ENCODE measurements at regions not wholly inside any gene's neighbourhood (a gene's known extent, or its start where the extent isn't known, plus 50 kb on each side); places are given as distances from the start of the nearest gene placed in this dataset.
A peak's percentile ranks its signal among the peaks of the same experiment; 100 is the strongest.

DNA sequence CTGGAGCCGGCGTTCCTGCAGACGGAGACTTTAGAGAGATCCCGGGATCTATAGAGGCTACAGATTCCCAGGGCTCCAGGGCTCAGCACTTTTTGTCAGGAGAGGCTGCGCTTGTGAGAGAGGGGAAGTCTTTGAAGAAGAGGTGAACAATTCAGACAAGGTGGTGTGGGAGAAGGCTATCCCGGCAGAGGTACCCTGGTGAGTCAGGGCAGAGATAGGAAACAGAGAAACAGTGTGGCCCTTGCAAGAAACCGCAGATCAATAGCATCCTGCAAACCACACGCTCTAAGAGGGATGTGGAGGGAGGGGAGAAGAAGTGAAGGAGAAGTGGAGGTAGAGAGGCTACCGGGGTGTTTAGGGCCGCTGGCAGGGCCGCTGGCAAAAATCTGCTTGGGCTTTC is 160.5 kb upstream of the APCDD1 start:
- Mint-ChIP-seq H3K4me3 (ENCODE audit: unreplicated experiment) (no peak overlapping the region), H3K4me1 (ENCODE audit: low read depth, unreplicated experiment) (peaks cover 19% of the 10 kb centered on the region), H3K27ac (ENCODE audit: unreplicated experiment) (no peak overlapping the region)

DNA sequence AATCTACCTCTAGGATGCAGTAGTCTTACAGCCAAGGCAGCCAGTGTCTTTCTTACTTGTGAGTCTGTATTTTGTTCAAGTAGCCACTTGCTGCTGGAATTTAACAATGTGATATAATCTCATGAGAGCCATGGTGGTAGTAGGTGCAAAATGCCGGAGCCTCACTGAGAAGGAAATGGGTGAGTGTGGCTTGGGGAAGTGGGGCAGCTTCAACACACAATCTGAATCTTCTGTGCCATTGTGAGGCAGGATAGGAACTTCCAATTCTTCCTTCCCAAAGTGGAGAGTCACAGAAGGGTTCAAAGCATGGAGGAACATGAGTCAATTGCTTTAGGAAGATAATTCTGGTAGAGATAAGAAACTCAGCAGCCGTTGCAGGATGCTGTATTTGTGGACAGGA is 158.7 kb upstream of the APCDD1 start:
- Mint-ChIP-seq H3K4me1 (ENCODE audit: low read depth, unreplicated experiment) (peaks cover 30% of the 10 kb centered on the region), H3K9me3 (ENCODE audit: unreplicated experiment) (peaks cover 15% of the 10 kb centered on the region), H3K27me3 (ENCODE audit: unreplicated experiment) (peaks cover 5% of the 10 kb centered on the region), H3K36me3 (ENCODE audit: unreplicated experiment) (no peaks in the 10 kb centered on the region), H3K4me3 (ENCODE audit: unreplicated experiment) (no peak overlapping the region), H3K27ac (ENCODE audit: unreplicated experiment) (peak overlapping the region; percentile 72)
- no peak for TF ChIP-seq CTCF (IDR thresholded peaks at IDR 0.05; ENCODE audit: partially characterized antibody, unreplicated experiment)
- DNase-seq, result no peak

More for the DNA sequence above, 160.5 kb upstream of the APCDD1 start:
- peaks cover 6% of the 10 kb centered on the region for H3K27me3 Mint-ChIP-seq (ENCODE audit: unreplicated experiment)
- peaks cover 1% of the 10 kb centered on the region for H3K36me3 Mint-ChIP-seq (ENCODE audit: unreplicated experiment)
- TF ChIP-seq CTCF (IDR thresholded peaks at IDR 0.05; ENCODE audit: partially characterized antibody, unreplicated experiment), result no peak
- H3K9me3 Mint-ChIP-seq (ENCODE audit: unreplicated experiment), result peaks cover 10% of the 10 kb centered on the region
- DNase-seq, result no peak

DNA sequence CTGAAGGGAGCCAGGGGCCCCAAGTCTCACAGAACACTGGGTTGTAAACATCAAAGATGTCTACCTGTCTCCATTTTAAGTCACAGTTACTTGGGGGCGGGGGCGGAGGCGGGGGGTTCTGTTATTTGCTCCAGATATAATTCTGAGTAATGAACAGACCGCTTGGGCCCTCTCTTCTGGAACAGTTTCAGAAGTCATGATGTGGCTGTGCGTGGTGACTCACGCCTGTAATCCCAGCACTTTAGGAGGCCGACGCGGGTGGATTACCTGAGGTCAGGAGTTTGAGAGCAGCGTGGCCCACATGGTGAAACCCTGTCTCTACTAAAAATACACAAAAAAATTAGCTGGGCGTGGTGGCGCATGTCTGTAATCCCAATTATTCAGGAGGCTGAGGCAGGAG is 157.9 kb upstream of the APCDD1 start:
- Mint-ChIP-seq H3K4me3 (ENCODE audit: unreplicated experiment) (no peak overlapping the region), H3K27ac (ENCODE audit: unreplicated experiment) (no peak overlapping the region), H3K9me3 (ENCODE audit: unreplicated experiment) (peaks cover 11% of the 10 kb centered on the region), H3K36me3 (ENCODE audit: unreplicated experiment) (no peaks in the 10 kb centered on the region), H3K4me1 (ENCODE audit: low read depth, unreplicated experiment) (peaks cover 31% of the 10 kb centered on the region), H3K27me3 (ENCODE audit: unreplicated experiment) (peaks cover 5% of the 10 kb centered on the region)
- no peak for TF ChIP-seq CTCF (IDR thresholded peaks at IDR 0.05; ENCODE audit: partially characterized antibody, unreplicated experiment)
- no peak for DNase-seq

GRCh38 chr18:10297086-10297485 is 157.3 kb upstream of the APCDD1 start:
- no peak overlapping the region for H3K4me3 Mint-ChIP-seq (ENCODE audit: unreplicated experiment)
- H3K27me3 Mint-ChIP-seq (ENCODE audit: unreplicated experiment), result peaks cover 5% of the 10 kb centered on the region
- no peaks in the 10 kb centered on the region for H3K36me3 Mint-ChIP-seq (ENCODE audit: unreplicated experiment)
- H3K27ac Mint-ChIP-seq (ENCODE audit: unreplicated experiment), result no peak overlapping the region
- peaks cover 35% of the 10 kb centered on the region for H3K4me1 Mint-ChIP-seq (ENCODE audit: low read depth, unreplicated experiment)
- peaks cover 11% of the 10 kb centered on the region for H3K9me3 Mint-ChIP-seq (ENCODE audit: unreplicated experiment)
- no peak for DNase-seq
- TF ChIP-seq CTCF (IDR thresholded peaks at IDR 0.05; ENCODE audit: partially characterized antibody, unreplicated experiment), result no peak

GRCh38 chr18:10298346-10298745 is 156.1 kb upstream of the APCDD1 start:
- no peak for TF ChIP-seq CTCF (IDR thresholded peaks at IDR 0.05; ENCODE audit: partially characterized antibody, unreplicated experiment)
- no peak overlapping the region for H3K4me3 Mint-ChIP-seq (ENCODE audit: unreplicated experiment)
- peaks cover 38% of the 10 kb centered on the region for H3K4me1 Mint-ChIP-seq (ENCODE audit: low read depth, unreplicated experiment)
- peaks cover under 1% of the 10 kb centered on the region for H3K36me3 Mint-ChIP-seq (ENCODE audit: unreplicated experiment)
- peaks cover 15% of the 10 kb centered on the region for H3K9me3 Mint-ChIP-seq (ENCODE audit: unreplicated experiment)
- H3K27me3 Mint-ChIP-seq (ENCODE audit: unreplicated experiment), result peaks cover 5% of the 10 kb centered on the region
- no peak overlapping the region for H3K27ac Mint-ChIP-seq (ENCODE audit: unreplicated experiment)
- DNase-seq, result no peak

All from glutamatergic neuron (in vitro differentiated cells).